Vagina (tissue), 2 donors: ENCODE measurements at regions not wholly inside any gene's neighbourhood (a gene's known extent, or its start where the extent isn't known, plus 50 kb on each side); places are given as distances from the start of the nearest gene placed in this dataset.

ENCODE experiments used
- CTCF ChIP-seq, 3 experiments: fragments of 450-650 bp in 2 of 3; fragments of 200-600 bp in 1 of 3; sonication (generic) in 1 of 3; IDR thresholded peaks; one replicate each; pipeline ENCODE4 v1.5.1; 2017 to 2019; ENCODE audit warnings: antibody characterized with exemption in 3 of 3, mild to moderate bottlenecking in 2 of 3, moderate library complexity in 2 of 3
- POLR2AphosphoS5 ChIP-seq, 2 donors: sonication (generic); formaldehyde crosslinking; IDR thresholded peaks; one replicate each; pipeline ENCODE4 v1.9.0; 2017; ENCODE audit warnings: antibody characterized with exemption in 2 of 2, mild to moderate bottlenecking in 2 of 2, low read depth in 1 of 2; ENCODE audit not compliant: insufficient read depth in 1 of 2

- TF ChIP-seq POLR2AphosphoS5 (IDR thresholded peaks at IDR 0.05; ENCODE audit: insufficient read depth in 1 of 2, low read depth in 1 of 2) (no peak), CTCF (IDR thresholded peaks at IDR 0.05) (no peak)
Measured at GRCh38 chrX:121433289-121433688, 385.9 kb downstream of the GLUD2 start.
